ENCODE measurements at regions not wholly inside any gene's neighbourhood (a gene's known extent, or its start where the extent isn't known, plus 50 kb on each side); places are given as distances from the start of the nearest gene placed in this dataset.
"Not testable (repeated sequence)": the region's sequence is repeated elsewhere in the genome, so short reads cannot be mapped to it uniquely, and the experiment has no call there.

DNA sequence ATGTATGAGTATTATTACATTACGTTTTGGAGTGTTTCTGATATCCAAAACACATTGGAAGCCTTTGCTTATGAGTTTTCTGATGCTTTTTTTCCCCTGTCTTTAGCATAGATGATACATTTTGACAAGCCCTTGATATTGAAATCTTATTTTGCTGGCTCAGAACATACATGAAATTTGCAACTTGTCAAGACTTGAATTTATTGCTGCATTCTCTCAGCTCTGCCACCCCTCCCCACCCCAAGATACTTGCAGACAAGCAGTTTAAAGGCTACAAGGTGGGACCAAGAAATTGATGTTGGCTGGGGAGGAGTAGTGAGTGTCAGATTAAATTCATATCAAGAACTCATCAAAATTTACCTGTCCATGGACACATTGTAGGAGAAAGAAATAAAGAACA, 160.2 kb downstream of the GJA1 start:
- Histone ChIP-seq H3K4me3 (no peak overlapping the region), H3K4me1 (ENCODE audit: low read depth) (no peaks in the 10 kb centered on the region), H3K27me3 (no peaks in the 10 kb centered on the region), H3K36me3 (no peaks in the 10 kb centered on the region), H3K27ac (no peak overlapping the region), H3K9me3 (ENCODE audit: low read depth) (no peaks in the 10 kb centered on the region)
- no peak for DNase-seq (ENCODE audit: low read depth in 1 of 2, low spot score in 1 of 2)
- TF ChIP-seq, protein P1, sequence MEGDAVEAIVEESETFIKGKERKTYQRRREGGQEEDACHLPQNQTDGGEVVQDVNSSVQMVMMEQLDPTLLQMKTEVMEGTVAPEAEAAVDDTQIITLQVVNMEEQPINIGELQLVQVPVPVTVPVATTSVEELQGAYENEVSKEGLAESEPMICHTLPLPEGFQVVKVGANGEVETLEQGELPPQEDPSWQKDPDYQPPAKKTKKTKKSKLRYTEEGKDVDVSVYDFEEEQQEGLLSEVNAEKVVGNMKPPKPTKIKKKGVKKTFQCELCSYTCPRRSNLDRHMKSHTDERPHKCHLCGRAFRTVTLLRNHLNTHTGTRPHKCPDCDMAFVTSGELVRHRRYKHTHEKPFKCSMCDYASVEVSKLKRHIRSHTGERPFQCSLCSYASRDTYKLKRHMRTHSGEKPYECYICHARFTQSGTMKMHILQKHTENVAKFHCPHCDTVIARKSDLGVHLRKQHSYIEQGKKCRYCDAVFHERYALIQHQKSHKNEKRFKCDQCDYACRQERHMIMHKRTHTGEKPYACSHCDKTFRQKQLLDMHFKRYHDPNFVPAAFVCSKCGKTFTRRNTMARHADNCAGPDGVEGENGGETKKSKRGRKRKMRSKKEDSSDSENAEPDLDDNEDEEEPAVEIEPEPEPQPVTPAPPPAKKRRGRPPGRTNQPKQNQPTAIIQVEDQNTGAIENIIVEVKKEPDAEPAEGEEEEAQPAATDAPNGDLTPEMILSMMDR (IDR thresholded peaks at IDR 0.05; ENCODE audit: low read depth, low read length) = no peak

- Histone ChIP-seq H3K27me3 (no peaks in the 10 kb centered on the region), H3K4me3 (no peak overlapping the region), H3K9me3 (ENCODE audit: low read depth) (no peaks in the 10 kb centered on the region), H3K4me1 (ENCODE audit: low read depth) (no peaks in the 10 kb centered on the region), H3K36me3 (no peaks in the 10 kb centered on the region), H3K27ac (no peak overlapping the region)
- TF ChIP-seq, protein P1 (IDR thresholded peaks at IDR 0.05; ENCODE audit: low read depth, low read length) = no peak
- peak in 1 of 2 donors; percentile 55 for DNase-seq (ENCODE audit: low read depth in 1 of 2, low spot score in 1 of 2)
Observed at GRCh38 chr6:121596441-121596840, 161.0 kb downstream of the GJA1 start.

DNA sequence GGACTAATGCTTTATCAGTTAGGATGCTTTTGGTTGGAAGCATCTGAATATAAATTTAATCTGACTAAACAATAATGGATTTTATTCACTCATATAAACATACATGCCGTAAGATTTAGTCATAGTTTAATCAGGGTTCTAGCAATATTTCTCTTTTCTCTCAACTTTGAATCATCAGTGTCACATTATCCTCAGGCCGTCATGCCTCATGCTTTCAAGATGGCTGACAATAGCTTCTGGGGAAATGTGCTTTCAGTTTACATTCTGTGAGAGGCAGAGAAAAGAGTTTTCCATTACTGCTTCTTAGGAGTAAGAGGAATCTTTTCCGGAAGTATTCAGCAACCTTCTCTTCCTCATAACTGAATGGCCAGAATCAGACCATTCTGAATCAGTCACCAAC, 162.2 kb downstream of the GJA1 start:
- Histone ChIP-seq H3K9me3 (ENCODE audit: low read depth) (no peaks in the 10 kb centered on the region), H3K36me3 (no peaks in the 10 kb centered on the region), H3K4me1 (ENCODE audit: low read depth) (no peaks in the 10 kb centered on the region), H3K27ac (no peak overlapping the region), H3K27me3 (no peaks in the 10 kb centered on the region), H3K4me3 (no peak overlapping the region)
- TF ChIP-seq, protein P1 (IDR thresholded peaks at IDR 0.05; ENCODE audit: low read depth, low read length) = no peak
- DNase-seq (ENCODE audit: low read depth in 1 of 2, low spot score in 1 of 2) = no peak

DNA sequence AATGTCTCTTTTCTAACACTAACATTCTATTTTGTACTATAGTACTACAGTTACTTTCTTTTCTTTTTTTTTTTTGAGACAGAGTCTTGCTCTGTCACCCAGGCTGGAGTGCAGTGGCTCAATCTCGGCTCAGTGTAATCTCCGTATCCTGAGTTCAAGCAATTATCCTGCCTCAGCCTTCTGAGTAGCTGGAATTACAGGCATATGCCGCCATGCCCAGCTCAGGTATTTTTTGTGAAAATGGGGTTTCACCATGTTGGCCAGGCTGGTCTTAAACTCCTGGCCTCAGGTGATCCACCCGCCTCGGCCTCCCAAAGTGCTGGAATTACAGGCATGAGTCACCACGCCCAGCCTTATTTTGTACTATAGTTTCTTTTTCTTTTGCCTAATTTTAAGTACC, 163.9 kb downstream of the GJA1 start:
- not testable (repeated sequence) for H3K4me1 ChIP-seq (ENCODE audit: low read depth); H3K27me3 ChIP-seq; DNase-seq (ENCODE audit: low read depth in 1 of 2, low spot score in 1 of 2); H3K36me3 ChIP-seq; H3K9me3 ChIP-seq (ENCODE audit: low read depth); H3K4me3 ChIP-seq; H3K27ac ChIP-seq

- no peak for DNase-seq (ENCODE audit: low read depth in 1 of 2, low spot score in 1 of 2)
- Histone ChIP-seq H3K9me3 (ENCODE audit: low read depth) (no peaks in the 10 kb centered on the region), H3K36me3 (no peaks in the 10 kb centered on the region), H3K27ac (no peak overlapping the region), H3K4me1 (ENCODE audit: low read depth) (no peaks in the 10 kb centered on the region), H3K4me3 (no peak overlapping the region), H3K27me3 (no peaks in the 10 kb centered on the region)
- TF ChIP-seq, protein P1 (IDR thresholded peaks at IDR 0.05; ENCODE audit: low read depth, low read length) = no peak
Observed at GRCh38 chr6:121600389-121601168, 165.1 kb downstream of the GJA1 start.

- Histone ChIP-seq H3K27ac (no peak overlapping the region), H3K4me3 (no peak overlapping the region), H3K4me1 (ENCODE audit: low read depth) (no peaks in the 10 kb centered on the region), H3K27me3 (no peaks in the 10 kb centered on the region), H3K36me3 (no peaks in the 10 kb centered on the region), H3K9me3 (ENCODE audit: low read depth) (no peaks in the 10 kb centered on the region)
- no peak for DNase-seq (ENCODE audit: low read depth in 1 of 2, low spot score in 1 of 2)
- TF ChIP-seq, protein P1 (IDR thresholded peaks at IDR 0.05; ENCODE audit: low read depth, low read length) = no peak
Observed at GRCh38 chr6:121603486-121603885, 168.0 kb downstream of the GJA1 start.

Measured in cardiac muscle cell (in vitro differentiated cells and primary cell).